ENCODE measurements at regions not wholly inside any gene's neighbourhood (a gene's known extent, or its start where the extent isn't known, plus 50 kb on each side); places are given as distances from the start of the nearest gene placed in this dataset.
A peak's percentile ranks its signal among the peaks of the same experiment; 100 is the strongest.

DNA sequence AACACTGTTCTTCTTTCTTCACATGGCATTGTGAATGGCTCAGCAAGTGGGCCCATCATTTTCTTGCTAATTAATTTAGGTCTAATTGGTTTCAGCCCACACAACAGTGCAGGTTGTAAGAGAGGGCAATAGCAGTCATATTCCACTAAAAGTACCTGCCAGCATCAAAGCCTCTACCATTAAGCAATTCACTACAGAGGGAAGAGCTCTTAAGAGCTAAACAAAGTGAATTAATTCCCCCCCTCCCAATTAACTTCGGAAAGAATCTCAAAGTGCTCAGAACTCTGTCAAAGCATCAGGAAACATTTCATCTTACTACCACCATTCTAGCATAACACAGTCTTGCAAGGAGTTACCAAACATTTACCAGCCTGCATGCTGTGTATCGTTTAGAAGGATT is 133.9 kb upstream of the UBASH3B start:
- DNase-seq, result no peak

DNA sequence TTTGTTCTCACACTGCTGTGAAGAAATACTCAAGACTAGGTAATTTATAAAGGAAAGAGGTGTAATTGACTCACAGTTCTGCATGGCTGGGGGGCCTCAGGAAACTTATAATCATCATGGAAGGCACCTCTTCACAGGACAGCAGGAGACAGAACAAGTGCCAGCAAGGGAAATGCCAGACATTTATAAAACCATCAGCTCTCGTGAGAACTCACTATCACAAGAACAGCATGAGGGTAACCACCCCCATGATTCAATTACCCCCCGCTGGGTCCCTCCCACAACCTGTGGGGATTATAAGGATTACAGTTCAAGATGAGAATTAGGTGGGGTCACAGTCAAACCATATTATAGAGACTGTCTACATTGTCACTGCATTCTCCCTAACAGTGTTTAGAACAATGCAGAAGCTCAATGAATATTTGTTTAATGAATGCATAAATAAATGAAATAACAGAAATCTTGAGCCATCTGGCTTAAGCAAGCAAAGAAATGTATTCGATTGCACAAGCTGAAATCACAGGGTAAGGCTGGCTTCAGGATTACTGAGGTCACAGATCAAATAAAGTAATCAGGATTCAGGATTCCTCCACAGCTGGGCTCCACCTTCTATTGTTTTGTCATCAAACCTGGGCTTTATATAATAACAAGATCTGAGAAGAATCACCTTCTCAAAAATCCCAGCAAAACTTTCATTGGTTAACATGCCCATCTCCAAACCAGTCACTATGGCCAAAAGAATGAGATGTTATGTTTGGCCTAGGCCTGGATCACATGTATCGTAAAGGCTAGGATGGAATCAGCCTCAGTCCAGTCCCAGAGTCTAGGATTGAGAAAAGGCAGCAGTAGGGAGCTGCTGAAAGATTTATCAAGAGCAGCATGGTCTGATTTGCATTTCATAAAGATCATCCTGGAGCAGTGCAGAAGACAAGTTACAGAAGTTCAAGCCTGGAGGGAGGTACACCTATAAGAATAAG is 137.8 kb upstream of the UBASH3B start:
- no peak for DNase-seq

DNA sequence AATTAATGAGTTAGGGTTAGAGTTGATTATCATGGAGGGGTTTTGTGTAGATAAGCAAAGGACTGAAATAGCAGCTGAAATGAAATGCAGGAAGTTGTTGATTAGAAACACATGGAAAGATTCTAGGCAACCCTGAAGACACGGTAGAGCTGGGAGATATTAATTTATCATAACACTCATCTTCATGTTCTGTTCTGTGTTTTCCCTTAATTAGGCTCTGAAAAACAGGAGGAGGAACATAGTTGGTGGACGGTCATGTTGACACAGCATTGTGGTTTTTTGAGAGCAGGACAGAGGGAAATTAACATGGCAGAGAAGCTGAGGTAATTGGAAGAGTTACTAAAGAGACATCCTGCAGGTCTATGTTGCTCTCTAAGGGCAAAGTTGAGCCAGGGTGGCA is 138.8 kb upstream of the UBASH3B start:
- no peak for DNase-seq

DNA sequence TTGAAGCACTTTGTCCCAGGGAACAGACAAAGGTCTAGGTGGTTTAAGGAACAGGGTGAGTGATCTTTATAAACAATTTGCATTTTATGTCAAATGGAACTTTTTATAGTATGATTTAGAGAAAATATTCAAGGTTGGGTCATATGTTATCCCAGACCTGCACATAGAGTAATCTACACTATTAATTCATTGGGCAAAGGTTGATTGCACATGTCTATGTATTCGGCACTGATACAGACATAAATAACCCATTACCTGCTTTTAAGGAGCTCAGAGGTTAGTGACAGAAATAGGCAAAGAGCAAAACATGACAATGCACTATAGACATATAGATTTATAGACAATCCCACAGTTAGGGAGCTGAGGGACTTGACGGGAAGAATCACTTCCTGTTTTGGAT is 141.5 kb upstream of the UBASH3B start:
- no peak for DNase-seq

DNA sequence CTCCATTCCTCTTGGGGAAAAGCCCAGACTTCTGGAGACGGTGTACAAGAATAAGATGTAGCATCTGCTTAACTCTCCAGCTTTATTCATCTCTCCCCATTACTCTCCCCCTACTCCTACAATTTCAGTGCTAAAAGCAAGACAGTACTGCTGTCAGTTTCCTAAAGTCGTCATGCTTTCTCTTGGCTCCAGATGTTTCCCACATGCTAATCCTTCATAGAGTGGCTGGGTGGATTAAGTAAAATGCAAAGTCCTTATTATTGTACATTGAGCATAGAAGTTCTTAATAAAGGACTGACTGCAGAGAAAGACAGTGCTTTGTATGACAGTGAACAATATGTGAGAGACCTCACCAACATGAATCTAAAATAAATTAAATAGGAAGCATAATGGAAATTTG is 142.2 kb upstream of the UBASH3B start:
- DNase-seq, result no peak

DNA sequence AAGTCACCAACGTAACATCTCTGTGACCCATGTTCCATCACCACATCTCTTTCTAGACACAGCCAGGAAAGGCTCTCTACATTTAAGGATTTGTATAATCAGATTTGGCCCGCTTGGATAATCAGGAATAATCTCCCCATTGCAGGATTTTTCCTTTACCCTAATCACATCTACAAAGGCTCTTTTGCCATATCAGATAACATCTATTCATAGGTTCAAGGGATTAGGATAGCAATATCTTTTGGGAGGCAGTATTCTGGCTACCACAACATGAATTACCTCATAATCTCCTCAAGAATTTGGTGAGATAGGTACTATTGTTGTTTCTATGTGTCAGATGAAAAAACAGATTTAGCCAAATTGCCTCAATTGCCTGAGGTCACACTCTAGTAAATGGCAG is 142.8 kb upstream of the UBASH3B start:
- DNase-seq, result no peak

DNA sequence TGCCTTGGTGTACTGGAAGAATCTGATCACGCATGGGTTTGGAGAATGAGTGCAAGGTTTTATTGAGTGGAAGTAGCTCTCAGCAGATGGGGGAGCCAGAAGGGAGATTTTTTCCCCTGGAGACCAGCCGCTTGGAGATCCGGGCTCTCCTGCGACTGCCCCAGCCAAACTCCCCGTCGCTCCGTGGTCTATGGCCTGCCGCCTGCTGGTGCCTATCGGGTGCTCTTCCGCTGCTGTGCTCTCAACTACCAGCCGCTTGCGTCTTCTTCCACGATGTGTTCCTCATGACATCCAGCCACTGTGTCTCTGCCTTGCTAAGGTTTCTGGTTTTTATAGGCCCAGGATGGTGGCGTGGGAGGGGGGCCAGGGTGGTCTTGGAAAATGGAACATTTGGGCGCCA is 145.6 kb upstream of the UBASH3B start:
- no peak for DNase-seq

DNA sequence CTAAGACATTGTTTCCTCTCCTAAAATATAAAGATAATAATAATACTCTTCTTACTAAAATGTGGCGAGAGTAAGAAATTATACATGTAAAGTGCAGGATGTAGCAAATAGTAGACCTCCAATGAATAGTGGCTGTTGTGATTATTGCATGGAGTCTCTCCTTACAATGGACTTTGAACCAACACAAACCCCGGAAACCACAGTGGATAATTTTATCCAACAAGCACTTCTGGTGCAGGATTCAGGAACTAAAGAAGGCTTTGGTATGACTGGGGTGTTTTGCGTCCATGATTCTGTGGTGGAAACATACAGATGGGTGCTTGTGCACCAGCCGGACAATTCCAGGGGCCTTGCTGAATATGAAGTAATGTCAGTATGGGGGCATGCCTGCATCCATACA is 146.4 kb upstream of the UBASH3B start:
- no peak for DNase-seq

DNA sequence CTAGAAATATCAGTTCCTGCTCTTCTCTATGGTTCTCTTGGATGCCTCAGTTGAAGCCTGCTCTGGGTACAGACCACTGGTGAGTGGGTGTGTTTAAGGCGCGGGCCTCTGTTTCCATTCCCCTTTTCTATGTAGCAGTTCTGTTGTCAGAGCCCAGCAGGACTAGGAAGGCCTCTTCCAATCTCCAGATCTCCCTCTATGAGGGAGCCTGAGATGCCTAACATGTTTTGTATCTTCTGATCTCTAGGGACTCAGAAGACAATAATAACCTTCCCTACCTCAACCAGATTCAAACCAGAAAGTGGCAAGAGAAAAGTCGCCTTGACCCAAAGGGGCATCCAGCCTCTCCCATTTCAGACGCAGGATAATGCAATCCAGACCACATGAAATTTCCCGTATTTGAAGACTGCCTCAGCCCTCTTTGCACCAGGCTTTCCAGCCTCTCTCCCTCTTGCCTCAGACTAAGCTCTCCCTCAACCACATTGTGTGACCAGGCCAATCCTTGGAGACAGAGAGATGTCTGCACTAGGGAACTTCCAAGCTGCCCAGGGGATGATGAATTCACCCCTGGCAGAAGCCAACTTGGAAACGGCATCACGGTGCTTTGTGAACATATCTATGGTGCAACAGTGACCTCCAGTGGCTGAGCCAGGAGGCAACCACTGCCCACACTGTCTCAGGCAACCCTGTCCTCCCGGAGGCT is 150.1 kb upstream of the UBASH3B start:
- peak; percentile 70 for DNase-seq

DNA sequence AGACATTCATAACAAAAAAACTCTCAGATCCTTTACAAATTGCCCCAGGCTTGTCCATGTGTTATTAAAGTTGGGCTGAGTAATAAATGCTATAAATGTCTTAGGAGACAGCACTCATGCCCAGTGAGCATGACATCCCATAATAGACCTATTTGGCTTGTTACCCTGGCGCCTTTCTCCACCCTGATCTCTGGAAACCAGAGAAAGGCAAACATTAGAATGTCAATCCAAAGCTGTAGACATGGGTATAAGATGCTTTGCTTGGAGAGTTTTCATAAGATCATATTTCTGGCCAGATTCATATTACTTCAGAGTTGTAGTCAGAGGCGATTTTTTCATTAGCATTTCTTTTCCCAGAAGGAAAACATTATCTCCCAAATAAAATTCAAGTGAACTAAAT is 161.3 kb upstream of the UBASH3B start:
- DNase-seq, result no peak

DNA sequence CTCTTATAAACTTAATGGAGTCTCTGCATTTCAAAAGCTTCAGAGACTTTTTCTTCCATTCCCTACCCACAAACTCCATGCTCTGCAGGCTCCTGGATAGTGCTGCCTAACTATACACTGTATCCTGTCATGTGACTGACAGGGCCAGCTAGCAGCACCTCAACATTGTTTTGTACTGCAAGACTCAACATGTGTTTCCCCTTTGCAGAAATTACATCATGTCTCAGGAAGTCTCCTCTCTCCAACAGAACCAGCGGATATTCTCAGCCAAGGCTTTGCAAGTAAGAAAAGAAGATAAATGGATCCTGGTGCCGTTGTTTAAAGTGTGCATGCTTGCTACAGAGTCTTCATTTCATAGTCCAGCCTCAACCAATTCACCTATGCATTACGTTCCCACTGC is 164.0 kb upstream of the UBASH3B start:
- no peak for DNase-seq

DNA sequence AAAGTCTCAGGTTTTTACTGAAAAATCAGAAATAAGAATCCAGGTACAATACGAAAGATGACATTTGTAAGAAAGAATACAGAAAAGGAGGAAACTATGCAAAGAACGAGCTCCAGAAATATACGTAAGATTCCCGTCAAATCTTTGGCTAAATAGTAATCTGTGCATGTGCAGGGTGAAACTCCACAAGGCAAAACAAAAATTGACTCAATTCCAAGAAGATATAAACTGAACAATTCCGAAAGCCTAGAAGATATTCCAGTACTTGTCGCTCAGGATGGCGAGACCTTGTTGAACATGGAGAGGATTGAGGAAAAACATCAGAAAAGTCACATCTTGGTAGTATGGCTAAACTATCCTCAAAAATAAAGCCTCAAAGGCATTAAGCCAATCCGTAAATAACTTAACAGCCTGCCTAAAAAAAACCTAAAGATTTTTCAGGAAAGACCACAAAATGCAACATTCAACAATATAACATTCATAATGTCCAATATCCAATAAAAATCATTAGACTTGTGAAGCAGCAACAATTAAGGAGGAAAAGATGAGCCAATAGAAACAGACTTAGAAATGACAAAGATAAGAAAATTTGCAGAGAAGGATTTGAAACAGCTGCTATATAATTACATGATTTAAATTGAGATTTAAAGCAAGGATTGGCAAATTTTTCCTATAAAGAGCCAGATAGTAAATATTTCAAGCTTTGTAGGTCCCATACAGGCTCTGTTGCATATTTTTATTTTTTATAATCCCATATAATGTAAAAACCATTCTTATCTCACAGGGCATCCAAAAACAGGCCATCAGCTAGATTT is 166.4 kb upstream of the UBASH3B start:
- DNase-seq, result no peak

DNA sequence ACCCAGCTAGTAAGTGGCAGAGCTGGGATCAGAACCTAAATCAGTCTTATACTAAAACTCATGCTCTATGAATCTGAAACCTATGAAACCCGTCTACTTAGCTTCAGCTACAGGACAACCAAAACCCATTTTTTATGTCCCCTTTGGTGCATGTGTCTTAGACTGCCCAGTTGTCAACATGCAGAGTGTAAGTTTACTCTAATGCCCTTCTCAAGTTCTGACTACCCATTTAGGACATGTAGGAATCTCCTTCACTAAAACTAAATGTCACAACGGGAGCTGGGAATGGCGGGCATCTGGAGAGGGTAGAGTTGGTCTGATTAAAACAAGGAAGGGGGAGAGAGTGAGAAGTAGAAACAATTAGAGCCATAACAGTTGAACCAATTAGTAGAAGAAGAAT is 167.9 kb upstream of the UBASH3B start:
- DNase-seq, result no peak

DNA sequence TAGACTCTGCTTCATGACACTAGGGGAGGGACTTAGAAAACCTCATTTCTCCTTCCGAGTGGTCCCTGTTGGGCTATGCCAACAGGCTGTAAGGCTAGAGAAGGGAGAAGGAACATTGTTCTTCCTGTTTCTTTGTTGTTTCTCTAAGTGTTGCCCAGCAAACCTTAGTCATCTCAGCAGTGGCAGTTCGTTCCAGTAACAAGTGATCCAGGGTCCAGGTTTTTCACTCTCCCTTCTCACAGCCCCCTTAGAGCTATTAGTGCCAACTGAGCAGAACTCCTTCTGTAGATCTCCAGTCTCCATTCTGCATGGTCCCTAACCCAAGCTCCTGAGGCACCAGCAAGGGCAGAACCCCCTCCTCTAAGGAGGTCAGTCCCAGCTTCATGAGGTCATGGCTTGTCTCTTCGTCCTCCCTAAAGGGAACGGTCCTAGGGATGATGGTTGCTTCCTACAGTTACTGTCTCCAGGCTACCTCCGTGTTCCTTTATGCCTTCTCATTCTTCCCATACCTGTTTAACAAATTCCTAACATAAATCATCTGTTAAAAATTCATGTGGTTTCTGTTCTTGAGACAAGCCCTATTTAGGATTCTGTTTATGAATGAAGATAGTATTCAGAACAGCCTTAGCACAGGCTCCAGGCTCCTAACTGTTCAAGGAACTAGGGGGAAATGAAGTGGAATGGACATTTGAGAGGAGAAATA is 168.6 kb upstream of the UBASH3B start:
- no peak for DNase-seq

DNA sequence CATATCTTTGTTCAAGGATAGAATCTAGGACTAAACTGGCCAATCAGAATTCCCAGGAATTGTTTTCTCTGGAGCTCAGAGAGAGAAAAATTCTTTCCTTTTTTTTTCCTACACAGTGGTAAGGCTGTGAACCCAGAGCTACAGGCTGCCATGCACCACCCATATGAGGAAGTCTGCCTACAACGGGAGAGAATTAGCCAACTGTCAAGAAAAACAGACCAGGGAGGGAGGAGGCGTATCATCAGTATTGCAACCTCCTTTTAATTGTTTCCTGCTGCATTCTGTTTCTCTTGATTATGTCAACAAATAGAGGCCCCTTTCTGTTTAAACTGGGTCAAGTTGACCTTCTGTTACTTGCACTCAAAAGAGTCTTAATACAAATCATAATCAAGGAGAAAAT is 176.5 kb upstream of the UBASH3B start:
- DNase-seq, result no peak

DNA sequence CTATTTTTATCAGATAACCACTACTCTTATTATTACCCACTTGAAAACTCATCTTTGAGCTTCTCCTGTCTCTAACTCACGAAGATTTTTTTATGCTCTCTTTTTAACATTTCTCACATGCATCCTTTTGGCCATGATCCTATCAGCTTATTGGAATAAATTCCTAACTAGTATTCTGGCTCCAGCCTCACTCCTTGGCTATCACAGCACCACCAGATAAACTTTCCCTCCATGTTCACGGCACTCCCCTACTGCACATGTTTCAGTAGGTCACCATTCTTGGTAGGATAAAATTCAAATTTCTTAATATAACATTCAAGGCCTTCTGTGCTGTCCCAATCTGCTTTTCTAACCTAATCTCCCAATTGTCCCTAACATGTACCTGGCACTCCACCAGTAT is 186.6 kb upstream of the UBASH3B start:
- DNase-seq, result no peak

DNA sequence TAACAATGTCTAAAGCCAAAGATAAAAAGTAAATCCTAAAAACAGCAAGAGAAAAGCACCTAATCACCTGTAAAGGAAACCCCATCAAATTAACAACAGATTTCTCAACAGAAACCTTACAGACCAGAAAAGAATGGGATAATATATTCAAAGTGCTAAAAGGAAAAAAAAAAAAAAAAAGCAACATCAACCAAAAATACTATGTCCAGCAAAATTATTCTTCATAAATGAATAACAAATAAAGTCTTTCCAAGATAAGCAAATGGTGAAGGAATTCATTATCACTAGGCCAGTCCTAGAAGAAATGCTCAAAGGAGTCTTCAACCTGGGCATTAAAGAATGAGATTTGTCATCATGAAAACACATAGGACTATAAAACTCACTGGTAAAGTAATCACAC is 192.0 kb upstream of the UBASH3B start:
- no peak for DNase-seq

DNA sequence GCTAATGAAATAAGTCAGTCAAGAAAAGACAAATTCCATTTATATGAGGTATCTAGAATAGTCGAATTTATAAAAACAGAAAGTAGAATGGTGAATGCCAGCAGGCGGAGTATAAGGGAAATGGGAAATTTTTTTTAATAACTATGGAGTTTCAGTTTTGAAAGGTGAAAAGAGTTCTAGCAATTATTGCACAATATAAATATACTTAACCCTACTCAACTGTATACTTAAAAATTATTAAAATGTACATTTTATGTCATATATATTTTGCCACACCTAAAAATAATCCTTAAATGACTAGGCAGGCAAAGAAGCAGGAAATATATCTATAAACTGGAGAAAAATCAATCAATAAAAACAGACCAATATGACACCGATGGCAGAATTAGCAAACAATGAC is 196.5 kb upstream of the UBASH3B start:
- DNase-seq, result no peak

DNA sequence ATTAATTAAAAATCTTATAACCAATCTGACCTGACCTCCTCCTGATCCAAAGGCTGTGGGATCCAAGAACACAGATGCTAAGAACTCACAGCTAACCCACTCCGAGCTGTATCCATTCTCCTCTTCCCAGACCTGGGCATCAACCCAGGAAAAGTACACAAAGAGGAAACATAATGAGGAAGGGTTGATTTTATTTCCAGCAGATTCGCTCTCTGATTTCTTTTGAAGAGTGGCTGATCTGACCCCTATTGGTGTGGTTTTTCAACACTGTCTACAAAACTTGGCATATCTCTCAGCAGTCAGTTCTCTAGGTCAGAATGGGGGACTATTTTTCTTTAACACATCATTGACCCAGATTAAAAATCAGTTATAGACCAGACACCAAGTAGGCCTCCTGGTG is 201.9 kb upstream of the UBASH3B start:
- no peak for DNase-seq

DNA sequence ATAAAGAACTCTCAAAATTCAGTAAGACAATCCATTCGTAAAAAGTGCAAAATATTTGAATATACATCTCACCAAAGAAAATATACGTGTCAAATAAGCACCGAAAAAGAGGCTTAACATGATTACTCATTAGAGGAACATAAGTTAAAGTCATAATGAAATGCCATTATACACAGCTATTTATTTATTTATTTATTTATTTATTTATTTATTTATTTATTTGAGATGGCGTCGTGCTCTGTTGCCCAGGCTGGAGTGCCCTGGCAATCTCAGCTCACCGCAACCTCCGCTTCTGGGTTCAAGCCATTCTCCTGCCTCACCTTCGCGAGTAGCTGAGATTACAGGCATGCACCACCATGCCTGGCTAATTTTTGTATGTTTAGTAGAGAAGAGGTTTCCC is 203.6 kb upstream of the UBASH3B start:
- DNase-seq, result no peak

DNA sequence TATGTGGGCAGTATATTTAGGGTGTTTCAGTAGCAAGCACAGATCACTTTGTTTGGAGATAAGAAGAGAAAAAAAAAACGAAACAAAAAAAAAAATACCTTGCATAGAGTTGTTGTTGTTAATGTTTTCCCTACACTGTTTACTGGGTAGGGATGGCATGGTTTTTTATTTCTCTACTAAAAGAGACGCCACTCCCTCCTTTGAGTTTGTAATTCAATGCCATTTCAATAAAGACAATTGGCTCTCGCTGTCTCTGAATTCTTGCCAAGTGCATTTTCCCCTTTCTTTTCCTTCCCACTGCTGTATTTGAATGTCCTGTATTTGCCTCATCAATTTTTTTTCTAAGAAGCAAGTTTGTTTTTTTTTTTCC is 213.9 kb upstream of the UBASH3B start:
- DNase-seq, result no peak

DNA sequence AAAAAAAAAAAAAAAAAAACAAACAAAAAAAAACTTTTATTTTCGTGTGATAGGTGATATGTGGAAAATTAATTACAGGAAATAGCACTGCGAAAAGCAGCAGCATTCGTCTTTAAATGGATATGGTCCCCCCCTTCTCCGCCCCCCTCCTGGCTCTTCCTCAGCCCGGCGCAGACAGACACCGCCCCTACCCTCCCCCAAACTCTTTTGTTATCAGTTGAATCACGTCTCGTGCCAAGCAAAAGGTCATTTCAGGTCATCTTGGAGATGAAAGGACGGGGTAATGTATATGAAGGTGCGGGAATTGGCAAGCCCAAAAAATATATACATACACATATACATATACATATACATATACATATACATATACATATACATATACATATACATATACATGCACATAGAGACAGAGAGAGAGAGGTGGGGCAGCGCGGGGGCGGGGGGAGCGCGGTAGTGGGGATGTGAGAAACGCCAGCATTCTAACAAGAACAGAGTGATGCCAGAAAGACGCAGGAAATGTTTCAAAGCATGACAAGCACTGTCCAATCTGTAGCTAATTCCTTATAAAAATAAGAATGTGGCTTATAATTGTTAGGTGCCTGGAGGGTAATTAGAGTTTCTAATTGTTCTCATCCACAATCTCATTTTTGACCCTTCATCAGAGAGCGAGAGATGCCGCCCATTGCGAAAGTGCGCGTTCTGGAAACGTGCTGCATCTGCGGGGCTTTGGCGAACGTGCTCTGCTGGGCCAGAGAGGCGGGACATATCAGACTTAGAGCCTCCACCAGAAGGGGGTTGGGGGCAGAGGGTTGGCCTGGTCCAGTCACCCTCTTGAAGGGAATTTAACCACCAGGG is 214.5 kb upstream of the UBASH3B start:
- no peak for DNase-seq
